PC-9 (cell line): ENCODE measurements at regions not wholly inside any gene's neighbourhood (a gene's known extent, or its start where the extent isn't known, plus 50 kb on each side); places are given as distances from the start of the nearest gene placed in this dataset.

Experiments used
- CTCF ChIP-seq: fragments of 200-600 bp; sonication (generic); conservative IDR thresholded peaks from 2 replicates; pipeline ENCODE4 v1.6.1; 2017; ENCODE audit warnings: mixed run types, antibody characterized with exemption, mild to moderate bottlenecking, moderate library complexity
- EZH2 ChIP-seq: fragments of 200-600 bp; sonication (generic); IDR thresholded peaks from 2 replicates; pipeline ENCODE4 v1.8.0; 2017; ENCODE audit warnings: antibody characterized with exemption, low read depth

DNA sequence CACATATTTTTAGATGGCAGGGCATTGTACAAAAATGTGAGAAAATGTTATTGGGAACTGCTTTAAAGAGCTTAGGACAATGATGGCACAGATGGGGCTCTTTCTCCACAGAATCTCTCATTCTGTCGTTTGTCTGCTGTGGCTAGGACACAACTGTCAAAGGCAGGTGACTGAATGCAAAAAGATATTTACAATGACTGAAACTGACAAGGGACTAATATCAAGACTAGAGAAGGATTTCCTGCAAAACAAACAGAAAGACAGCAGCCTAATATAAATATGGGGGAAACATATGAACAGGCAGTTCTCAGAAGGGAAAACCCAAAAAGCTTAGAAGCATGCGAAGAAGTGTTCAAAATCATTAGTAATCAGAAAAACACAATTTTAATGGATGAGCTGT is 177.5 kb upstream of the AFF2 start:
- TF ChIP-seq EZH2 (no peak), CTCF (no peak)
